HG02884 (cell line): ENCODE measurements at regions not wholly inside any gene's neighbourhood (a gene's known extent, or its start where the extent isn't known, plus 50 kb on each side); places are given as distances from the start of the nearest gene placed in this dataset.
"Not testable (repeated sequence)": the region's sequence is repeated elsewhere in the genome, so short reads cannot be mapped to it uniquely, and the experiment has no call there.

Experiments used
- ATAC-seq: cut with Tn5 transposase; IDR thresholded peaks from one replicate; pipeline ENCODE4 v1.9.1; 2021; ENCODE audit warnings: mild to moderate bottlenecking, moderate library complexity; ENCODE audit not compliant: unreplicated experiment

- ATAC-seq, result no peak
Measured at GRCh38 chr3:104165866-104166265, 1200.8 kb upstream of the ALCAM start.

GRCh38 chr3:104168386-104168785, 1198.3 kb upstream of the ALCAM start:
- no peak for ATAC-seq

DNA sequence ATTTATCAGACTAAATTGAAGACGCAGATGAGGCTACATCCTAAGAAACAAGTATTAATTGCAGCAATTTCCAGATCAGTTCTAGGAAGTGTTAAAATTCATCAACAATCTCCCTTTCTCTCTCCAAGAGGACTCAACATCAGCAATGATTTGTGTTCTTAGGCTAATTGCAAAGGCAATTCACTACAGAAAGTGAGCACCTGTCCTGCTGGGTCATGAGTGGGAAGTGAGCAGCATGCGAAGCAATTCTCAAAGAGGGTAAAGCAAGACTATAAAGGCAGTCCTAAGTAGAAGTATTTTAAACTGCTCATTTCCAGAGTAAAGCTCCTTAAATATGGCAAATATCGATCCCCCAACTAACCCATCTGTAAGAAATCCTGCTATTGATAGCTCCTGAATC, 1191.0 kb upstream of the ALCAM start:
- no peak for ATAC-seq

DNA sequence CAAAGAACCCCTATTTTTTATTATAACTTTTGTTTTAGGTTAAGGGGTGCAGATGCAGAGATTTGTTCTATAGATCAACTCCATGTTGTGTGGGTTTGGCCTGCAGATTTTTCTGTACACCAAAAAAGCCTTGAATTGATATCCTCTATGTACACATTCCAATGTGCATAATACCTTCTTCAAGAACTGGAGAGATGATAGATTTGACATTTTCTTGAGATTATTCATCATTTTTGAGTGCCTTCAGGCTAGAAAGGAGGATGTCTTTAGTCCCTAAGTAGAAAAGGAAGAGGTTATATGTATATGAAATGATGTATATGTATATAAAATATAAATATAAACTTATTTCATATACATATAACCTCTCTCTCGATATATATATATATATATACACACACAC, 1190.0 kb upstream of the ALCAM start:
- no peak for ATAC-seq

- no peak for ATAC-seq
Measured at GRCh38 chr3:104178680-104179079, 1188.0 kb upstream of the ALCAM start.

GRCh38 chr3:104180906-104181305, 1185.8 kb upstream of the ALCAM start:
- ATAC-seq, result no peak

DNA sequence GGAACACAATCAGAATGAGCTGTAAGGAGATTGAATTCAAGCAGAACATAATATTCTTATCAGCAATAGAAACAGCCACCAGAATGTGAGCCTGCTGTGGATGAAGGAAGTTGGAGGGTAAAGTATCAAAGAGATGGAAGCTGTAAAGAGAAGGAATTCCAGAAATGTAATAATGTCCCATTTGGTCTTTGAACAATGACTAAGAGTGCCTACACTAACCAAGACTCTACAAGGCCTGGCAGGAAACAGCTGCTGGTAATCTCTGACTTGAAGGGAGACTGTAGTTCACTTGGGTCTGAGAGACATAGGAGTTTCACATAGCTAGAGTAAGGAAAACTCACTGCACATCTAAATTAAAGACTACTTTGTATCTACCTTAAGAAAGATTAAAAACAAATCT, 1176.0 kb upstream of the ALCAM start:
- ATAC-seq, result no peak

GRCh38 chr3:104198131-104198530, 1168.6 kb upstream of the ALCAM start:
- ATAC-seq, result no peak

DNA sequence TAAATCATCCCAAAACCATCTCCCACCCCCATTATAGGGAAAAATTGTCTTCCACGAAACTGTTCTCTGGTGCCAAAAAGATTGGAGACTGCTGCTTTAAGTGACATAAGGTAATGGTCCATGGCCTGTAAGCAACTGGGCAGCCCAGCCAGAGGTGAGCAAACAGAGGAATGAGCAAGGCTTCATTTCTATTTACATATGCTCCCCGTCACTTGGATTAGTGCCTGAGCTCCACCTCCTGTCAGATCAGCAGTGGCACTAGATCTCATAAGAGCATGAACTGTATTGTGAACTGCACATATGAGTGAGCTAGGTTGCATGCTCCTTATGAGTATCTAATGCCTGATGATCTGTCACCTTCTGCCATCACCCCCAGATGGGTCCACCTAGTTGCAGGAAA, 1159.8 kb upstream of the ALCAM start:
- no peak for ATAC-seq

DNA sequence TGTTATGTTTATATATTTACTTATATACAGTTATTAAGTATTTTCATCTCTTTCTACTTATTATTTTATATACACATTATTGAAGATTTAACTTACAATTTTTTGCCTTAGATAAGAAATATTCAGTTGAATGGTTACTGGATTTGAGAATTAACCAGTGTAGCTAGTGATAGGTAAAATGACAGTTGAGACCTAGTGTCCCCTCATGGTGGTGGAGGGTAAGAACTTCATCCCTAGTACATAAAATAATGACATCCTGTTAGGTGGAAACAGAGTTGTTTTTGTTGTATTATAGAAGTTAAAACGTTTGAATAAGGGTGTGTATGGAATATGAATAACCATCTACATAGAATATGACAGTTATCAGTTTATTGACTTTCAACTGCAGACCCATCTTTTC, 1152.4 kb upstream of the ALCAM start:
- ATAC-seq, result no peak

DNA sequence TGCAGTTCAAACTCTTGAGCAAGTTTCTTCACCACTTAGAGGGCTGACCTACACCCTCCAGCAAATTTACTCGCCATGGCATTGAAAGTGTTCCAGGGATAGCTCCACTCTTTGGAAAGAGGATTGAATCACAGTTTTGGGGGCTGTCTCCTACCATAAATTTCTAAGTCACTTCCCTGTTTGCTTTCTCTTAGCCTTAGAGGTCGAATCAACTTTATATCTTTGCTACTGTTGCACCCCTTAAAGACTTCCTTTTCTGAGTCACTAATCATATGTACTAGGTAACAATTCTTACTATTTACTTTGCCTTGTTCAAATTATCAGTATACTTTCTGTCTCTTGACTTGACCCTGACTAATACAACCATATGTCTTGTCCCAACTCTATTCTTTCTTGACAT, 1151.8 kb upstream of the ALCAM start:
- no peak for ATAC-seq

GRCh38 chr3:104219046-104219445, 1147.7 kb upstream of the ALCAM start:
- not testable (repeated sequence) for ATAC-seq

GRCh38 chr3:104234442-104235194, 1132.1 kb upstream of the ALCAM start:
- no peak for ATAC-seq

DNA sequence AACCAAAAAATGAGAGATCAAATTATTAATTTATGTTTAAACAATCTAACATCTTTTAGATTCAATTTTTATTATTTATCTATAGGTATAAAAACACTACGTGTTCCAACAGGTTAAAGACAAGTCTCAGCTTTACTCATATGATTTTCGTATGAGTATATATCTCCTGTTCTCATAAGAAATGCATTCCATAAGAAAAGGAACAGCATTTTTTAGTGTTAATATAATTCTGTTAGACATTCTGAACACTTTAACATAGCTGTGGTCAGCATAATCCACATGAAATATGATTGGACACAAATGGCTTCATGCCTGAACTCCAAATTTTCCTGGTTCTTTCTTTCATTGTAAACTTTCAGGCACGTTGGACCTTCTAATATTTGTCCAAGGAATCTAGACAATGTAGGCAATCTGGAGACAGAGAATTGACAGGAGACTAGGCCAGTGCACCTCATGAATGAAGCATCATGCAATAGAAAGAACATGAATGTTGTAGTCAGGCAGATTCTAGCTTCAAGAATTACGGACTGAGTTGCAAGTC, 1122.0 kb upstream of the ALCAM start:
- ATAC-seq, result no peak

DNA sequence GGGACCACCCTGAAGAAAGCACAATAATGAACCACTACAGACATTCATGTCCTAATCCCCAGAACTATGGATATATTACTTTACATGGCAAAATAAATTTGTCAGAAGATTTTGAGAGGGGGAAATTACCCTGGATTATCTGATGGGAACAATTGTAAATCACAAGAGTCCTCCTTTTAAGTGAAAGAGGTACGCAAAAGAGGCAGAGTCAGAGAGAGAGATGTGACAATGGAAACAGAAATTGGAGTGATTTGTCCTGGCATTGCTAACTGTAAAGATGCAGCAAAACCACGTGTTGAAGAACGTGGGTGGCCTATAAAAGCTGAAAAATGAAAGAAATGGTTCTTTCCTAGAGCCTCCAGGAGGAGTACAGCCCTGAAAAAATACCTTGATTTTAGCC, 1121.4 kb upstream of the ALCAM start:
- ATAC-seq, result no peak

GRCh38 chr3:104245981-104246380, 1120.7 kb upstream of the ALCAM start:
- no peak for ATAC-seq

- no peak for ATAC-seq
Measured at GRCh38 chr3:104257486-104257885, 1109.2 kb upstream of the ALCAM start.

DNA sequence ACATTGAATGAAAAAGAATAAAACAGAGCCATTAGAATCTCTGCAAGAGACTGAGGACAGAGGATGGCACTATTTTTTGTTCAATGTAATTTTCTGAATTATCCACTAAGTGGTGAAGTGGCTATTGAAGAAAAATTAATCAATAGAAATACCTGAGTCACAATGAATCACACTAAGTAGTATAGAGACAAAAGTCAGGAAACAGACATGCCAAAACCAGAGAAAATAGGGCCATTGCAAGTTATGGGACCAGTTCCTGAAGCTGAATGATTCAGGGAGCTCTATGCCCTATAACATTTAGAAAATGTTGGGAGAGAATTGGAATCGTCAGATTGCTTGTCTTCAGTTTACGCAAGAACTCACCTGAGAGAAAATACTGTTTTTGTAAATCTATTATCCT, 1103.2 kb upstream of the ALCAM start:
- ATAC-seq, result no peak

- ATAC-seq, result not testable (repeated sequence)
Measured at GRCh38 chr3:104266219-104266618, 1100.5 kb upstream of the ALCAM start.

GRCh38 chr3:104269771-104270170, 1096.9 kb upstream of the ALCAM start:
- no peak for ATAC-seq

DNA sequence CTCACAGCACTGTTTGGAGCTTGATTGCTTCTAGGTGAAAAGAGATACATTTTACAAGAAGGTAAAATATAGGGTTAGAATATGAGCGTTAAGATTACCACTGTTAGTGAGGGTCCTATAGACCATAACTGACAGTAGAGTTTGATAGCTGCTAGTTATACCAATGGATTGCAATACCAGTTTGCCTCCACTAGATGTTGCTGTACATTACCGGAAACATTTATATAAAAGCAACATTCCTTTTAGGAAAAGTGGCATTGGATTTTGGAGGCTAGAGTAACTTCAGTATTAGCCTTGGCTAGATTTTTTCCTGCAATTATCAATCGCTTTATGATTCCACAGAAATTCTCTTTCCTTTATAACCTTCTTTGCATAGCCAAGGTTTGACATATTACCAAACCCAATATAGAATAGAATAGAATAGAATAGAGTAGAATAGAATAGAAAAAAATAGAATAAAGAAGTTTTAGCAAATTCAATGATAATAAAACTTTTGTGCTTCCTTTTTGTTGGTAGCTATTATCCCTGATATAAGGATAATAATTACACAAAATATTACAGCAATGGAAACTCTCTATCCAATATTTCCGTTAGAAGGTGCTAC, 1093.6 kb upstream of the ALCAM start:
- ATAC-seq, result no peak

DNA sequence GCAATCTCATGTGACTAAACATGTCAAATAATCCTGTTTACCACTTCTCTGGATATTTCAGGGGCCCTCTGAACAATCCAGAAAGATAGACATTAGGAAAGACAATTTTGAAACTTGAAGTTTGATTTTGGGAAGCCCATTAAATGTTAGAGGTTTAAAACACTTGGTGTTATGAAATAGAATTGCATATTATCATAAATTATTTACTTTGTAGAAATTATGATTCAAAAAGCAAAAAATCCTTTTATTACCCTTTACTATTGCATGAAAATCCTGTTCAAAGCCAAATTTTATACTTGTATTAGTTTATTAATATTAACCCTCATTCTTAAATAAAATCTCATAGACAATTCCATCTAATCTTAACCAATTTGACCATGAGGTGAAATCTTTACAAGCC, 1091.5 kb upstream of the ALCAM start:
- ATAC-seq, result no peak

GRCh38 chr3:104279617-104280016, 1087.1 kb upstream of the ALCAM start:
- ATAC-seq, result no peak
